Heart left ventricle (tissue), 16 donors: ENCODE measurements at regions not wholly inside any gene's neighbourhood (a gene's known extent, or its start where the extent isn't known, plus 50 kb on each side); places are given as distances from the start of the nearest gene placed in this dataset.

Experiments used
- ATAC-seq, 4 donors: fragments of 200-7000 bp; cut with Tn5 transposase; one replicate each; pipeline ENCODE4 v1.9.1; 2020 to 2022; ENCODE audit warnings: moderate library complexity in 4 of 4, mild to moderate bottlenecking in 3 of 4, moderate number of reproducible peaks in 1 of 4
- DNase-seq, 5 donors: peaks; one replicate each; pipeline ENCODE4 v3.0.0-alpha.2; 2020
- H3K27ac ChIP-seq, 12 donors: fragments of 200-600 bp; sonication (generic) in 4 of 12; one replicate each; pipeline versions ENCODE4 v1.5.0 to v1.8.0; 2016 to 2022; ENCODE audit warnings: mild to moderate bottlenecking in 2 of 12
- H3K27me3 ChIP-seq, 9 donors: fragments of 200-600 bp; sonication (generic) in 2 of 9; one replicate each; pipeline versions ENCODE4 v1.5.1 to v1.8.0; 2016 to 2022; ENCODE audit warnings: mild to moderate bottlenecking in 3 of 9
- H3K36me3 ChIP-seq, 9 donors: fragments of 200-600 bp; sonication (generic) in 2 of 9; one replicate each; pipeline versions ENCODE4 v1.5.0 to v1.8.0; 2018 to 2022; ENCODE audit warnings: mild to moderate bottlenecking in 2 of 9
- H3K4me1 ChIP-seq, 12 donors: fragments of 200-600 bp; sonication (generic) in 4 of 12; one replicate each; pipeline versions ENCODE4 v1.5.0 to v1.8.0; 2016 to 2022; ENCODE audit warnings: mild to moderate bottlenecking in 3 of 12
- H3K4me3 ChIP-seq, 12 donors: fragments of 200-600 bp; sonication (generic) in 4 of 12; one replicate each; pipeline versions ENCODE4 v1.5.0 to v1.8.0; 2017 to 2022; ENCODE audit warnings: mild to moderate bottlenecking in 9 of 12, moderate library complexity in 4 of 12
- H3K9me3 ChIP-seq, 12 donors: fragments of 200-600 bp; sonication (generic) in 4 of 12; one replicate each; pipeline versions ENCODE4 v1.5.0 to v1.8.0; 2016 to 2022; ENCODE audit warnings: mild to moderate bottlenecking in 1 of 12
- CTCF ChIP-seq, 12 donors: fragments of 200-600 bp; sonication (generic) in 4 of 12; IDR thresholded peaks; one replicate each; pipeline versions ENCODE4 v1.5.0 to v1.8.0; 2018 to 2022; ENCODE audit warnings: antibody characterized with exemption in 12 of 12, mild to moderate bottlenecking in 5 of 12
- POLR2A ChIP-seq, 2 donors: fragments of 450-650 bp; IDR thresholded peaks; one replicate each; pipeline ENCODE4 v1.6.1; 2017; ENCODE audit warnings: antibody characterized with exemption in 2 of 2, mild to moderate bottlenecking in 2 of 2, moderate library complexity in 2 of 2
- whole genome bisulfite sequencing, 4 donors: extraction: QIAGEN DNeasy Blood & Tissue Kit in 2 of 4; methylation state at CpG; one replicate each; pipeline versions ENCODE4 v1.1.5 to v1.1.7; 2013 to 2018; 5-methylcytosine and 5-hydroxymethylcytosine counted together
- intact Hi-C, 10 donors: fragments of 100-400 bp; cut with DNase I; formaldehyde crosslinking; loops; one replicate each; pipeline versions ENCODE4 v1.11.1 to v1.14.2; 2022
- donor health status: ischemic (EF 13 %, LVEDD 7.1; RV severe dilation, severe dysfunction).
- donor health status: healthy with polysubstance abuse.
- donor health status: DM: no; HTN: yes; CAD: no.
- donor health status: DM: no; HTN: no; CAD: no.
- donor health status: ischemic (EF 25% LVEDD 6.9; RV normal size, moderate dysfunction).
- donor health status: ischemic (EF 25% LVEDD 5.7; RV mildly dilated, moderate dysfunction).
- donor health status: healthy.
- donor health status: DM: yes; HTN: yes; CAD: no.
- donor health status: ischemic (EF 35%, LVEDD 5.7; RV mildly dilated, moderate dysfunction).
- donor health status: nonischemic (EF 11% LVEDD 7.7; RV severe dilation, severe dysfunction).
- donor health status: DM: yes; HTN: yes; CAD: no.
- donor health status: PGD.
- donor health status: ischemic (EF 29% LVEDD 5.4; RV normal size, mild dysfunction).
- donor health status: nonischemic (EF 23%, LVEDD 6.1; RV moderate dilation, normal function).

- Histone ChIP-seq H3K27ac (no peak overlapping the region), H3K36me3 (no peaks in the 10 kb centered on the region), H3K4me3 (no peak overlapping the region), H3K4me1 (peaks cover 0 to 9% (median 0%) of the 10 kb centered on the region in 12 donors), H3K9me3 (no peaks in the 10 kb centered on the region), H3K27me3 (no peaks in the 10 kb centered on the region)
- ATAC-seq (no peak), DNase-seq (no peak)
- 93 to 97% (median 97%) methylated on average over 3 of the region's 3 CpGs for WGBS, 4 donors
- TF ChIP-seq CTCF (IDR thresholded peaks at IDR 0.05): no peak
- TF ChIP-seq POLR2A (IDR thresholded peaks at IDR 0.05): no peak
- intact Hi-C loops: no loop called here
These were observed 432.2 kb downstream of the PIK3R1 start for GRCh38 chr5:68647743-68648142.

GRCh38 chr5:68648944-68649857 is 433.6 kb downstream of the PIK3R1 start:
- intact Hi-C loops: no loop called here
- H3K27ac ChIP-seq: no peak overlapping the region
- ATAC-seq (no peak), DNase-seq (no peak)
- no peaks in the 10 kb centered on the region for H3K27me3 ChIP-seq
- H3K9me3 ChIP-seq: no peaks in the 10 kb centered on the region
- H3K4me3 ChIP-seq: no peak overlapping the region
- 78 to 87% (median 84%) methylated on average over 8 of the region's 8 CpGs for WGBS, 4 donors
- H3K4me1 ChIP-seq: peaks cover 0 to 9% (median 0%) of the 10 kb centered on the region in 12 donors
- no peak for TF ChIP-seq CTCF (IDR thresholded peaks at IDR 0.05)
- TF ChIP-seq POLR2A (IDR thresholded peaks at IDR 0.05): no peak
- H3K36me3 ChIP-seq: no peaks in the 10 kb centered on the region

GRCh38 chr5:68652534-68652965 is 437.0 kb downstream of the PIK3R1 start:
- DNase-seq (no peak), ATAC-seq (no peak)
- intact Hi-C loops: loop anchor here in 1 of 10 donors (10.0 kb wide), 2 partner anchors 188 to 312 kb away; no protein-coding TSS in a partner anchor
- WGBS, 4 donors: 79 to 91% (median 86%) methylated on average over 3 of the region's 3 CpGs
- H3K36me3 ChIP-seq: no peaks in the 10 kb centered on the region
- no peaks in the 10 kb centered on the region for H3K9me3 ChIP-seq
- no peaks in the 10 kb centered on the region for H3K4me1 ChIP-seq
- TF ChIP-seq CTCF (IDR thresholded peaks at IDR 0.05): no peak
- no peak for TF ChIP-seq POLR2A (IDR thresholded peaks at IDR 0.05)
- H3K27me3 ChIP-seq: no peaks in the 10 kb centered on the region
- H3K27ac ChIP-seq: no peak overlapping the region
- no peak overlapping the region for H3K4me3 ChIP-seq

- ATAC-seq (no peak), DNase-seq (no peak)
- no peaks in the 10 kb centered on the region for H3K4me1 ChIP-seq
- no peaks in the 10 kb centered on the region for H3K27me3 ChIP-seq
- no peak overlapping the region for H3K4me3 ChIP-seq
- no peak for TF ChIP-seq CTCF (IDR thresholded peaks at IDR 0.05)
- no peak for TF ChIP-seq POLR2A (IDR thresholded peaks at IDR 0.05)
- H3K36me3 ChIP-seq: no peaks in the 10 kb centered on the region
- no peak overlapping the region for H3K27ac ChIP-seq
- H3K9me3 ChIP-seq: no peaks in the 10 kb centered on the region
- intact Hi-C loops: loop anchor here in 1 of 10 donors (10.0 kb wide), 2 partner anchors 189 to 311 kb away; no protein-coding TSS in a partner anchor
These were observed 437.9 kb downstream of the PIK3R1 start for GRCh38 chr5:68653471-68653870.
